ENCODE measurements at regions not wholly inside any gene's neighbourhood (a gene's known extent, or its start where the extent isn't known, plus 50 kb on each side); places are given as distances from the start of the nearest gene placed in this dataset.

DNA sequence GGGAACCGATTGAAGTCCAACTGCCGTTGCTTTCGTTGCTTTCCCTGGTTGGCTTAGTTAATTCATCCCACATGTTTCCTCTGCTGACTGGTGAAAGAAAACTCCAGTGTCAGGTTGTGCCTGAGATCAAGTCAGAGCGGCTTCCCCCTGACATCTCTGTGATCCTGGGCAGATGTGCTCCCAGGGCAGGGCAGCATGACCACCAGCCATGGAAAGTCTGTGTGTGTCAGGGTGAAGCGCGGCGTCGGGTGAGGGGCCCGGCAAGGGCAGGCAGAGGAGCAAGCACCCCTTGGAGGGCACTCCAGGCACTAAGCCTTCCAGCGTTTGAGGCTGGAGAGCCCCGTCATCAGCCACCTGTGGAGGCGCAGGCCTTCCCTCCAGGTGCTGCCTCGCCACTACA lies 54.5 kb upstream of the IGF1 start:
- DNase-seq (ENCODE audit: low spot score), result no peak

DNA sequence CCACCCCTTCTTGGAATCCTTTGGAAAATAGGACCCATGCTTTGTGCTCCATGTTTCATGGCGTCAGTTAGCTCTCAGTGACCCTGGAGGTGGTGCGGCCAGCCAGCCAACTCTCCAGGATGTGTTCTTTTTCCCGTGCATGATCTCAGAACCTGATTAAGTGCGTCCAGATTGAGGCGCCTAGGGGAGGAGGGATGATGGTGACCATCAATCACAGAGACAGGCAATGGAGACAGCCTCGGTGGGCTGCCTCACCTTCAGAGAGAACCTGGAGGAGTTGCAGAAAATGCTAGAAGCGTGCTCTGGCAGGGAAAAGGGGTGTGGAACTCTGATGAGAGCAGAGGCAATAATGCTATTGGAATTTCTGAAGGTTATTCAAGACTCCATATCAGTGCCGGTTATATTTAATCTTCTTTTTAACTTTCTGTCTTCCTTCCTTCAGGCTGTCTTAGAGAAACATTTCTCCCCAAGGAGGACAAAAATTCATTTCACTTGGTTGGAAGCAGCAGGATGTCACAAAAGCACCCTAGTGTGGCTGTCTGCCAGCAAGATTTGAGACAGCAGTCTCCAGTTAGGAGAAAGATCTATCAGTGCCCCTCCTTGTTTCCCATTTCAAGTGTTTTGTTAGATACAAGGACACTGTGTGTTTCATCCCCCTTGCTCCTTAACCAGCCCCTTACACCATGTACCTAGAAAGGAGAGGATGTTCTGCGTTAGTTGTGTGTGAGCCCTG lies 53.3 kb upstream of the IGF1 start:
- DNase-seq (ENCODE audit: low spot score), result no peak

Measured in CD4-positive, alpha-beta T cell treated with Interleukin-15 for 4 hours (primary cell).